ENCODE measurements at regions not wholly inside any gene's neighbourhood (a gene's known extent, or its start where the extent isn't known, plus 50 kb on each side); places are given as distances from the start of the nearest gene placed in this dataset.
A peak's percentile ranks its signal among the peaks of the same experiment; 100 is the strongest.

GRCh38 chrX:143800150-143800549 is 79.6 kb upstream of the SPANXN2 start:
- DNase-seq: no peak

GRCh38 chrX:143788265-143788664 is 67.7 kb upstream of the SPANXN2 start:
- peak; percentile 1 for DNase-seq

GRCh38 chrX:143787341-143787740 is 66.8 kb upstream of the SPANXN2 start:
- no peak for DNase-seq

- DNase-seq: no peak
These were observed 60.6 kb upstream of the SPANXN2 start for GRCh38 chrX:143781103-143781502.
